Peyer's patch (tissue), 4 donors: ENCODE measurements at regions not wholly inside any gene's neighbourhood (a gene's known extent, or its start where the extent isn't known, plus 50 kb on each side); places are given as distances from the start of the nearest gene placed in this dataset.

Experiments used
- CTCF ChIP-seq, 6 experiments: fragments of 450-650 bp in 4 of 6; fragments of 200-600 bp in 2 of 6; sonication (generic) in 1 of 6; IDR thresholded peaks; one replicate each; pipeline ENCODE4 v1.5.1; 2017 to 2019; ENCODE audit warnings: antibody characterized with exemption in 6 of 6, mild to moderate bottlenecking in 3 of 6, moderate library complexity in 1 of 6
- POLR2A ChIP-seq, 2 donors: fragments of 450-650 bp; IDR thresholded peaks; one replicate each; pipeline ENCODE4 v1.5.1; 2017; ENCODE audit warnings: antibody characterized with exemption in 2 of 2, mild to moderate bottlenecking in 2 of 2, moderate library complexity in 2 of 2

GRCh38 chr4:13276357-13276756 is 207.8 kb downstream of the RAB28 start:
- TF ChIP-seq CTCF (IDR thresholded peaks at IDR 0.05), result no peak
- TF ChIP-seq POLR2A (IDR thresholded peaks at IDR 0.05), result no peak
